ENCODE measurements at regions not wholly inside any gene's neighbourhood (a gene's known extent, or its start where the extent isn't known, plus 50 kb on each side); places are given as distances from the start of the nearest gene placed in this dataset.
"Not testable (repeated sequence)": the region's sequence is repeated elsewhere in the genome, so short reads cannot be mapped to it uniquely, and the experiment has no call there.

- Histone ChIP-seq H3K36me3 (no peaks in the 10 kb centered on the region), H3K27ac (no peak overlapping the region), H3K27me3 (no peaks in the 10 kb centered on the region), H3K4me1 (no peaks in the 10 kb centered on the region), H3K9me3 (no peaks in the 10 kb centered on the region), H3K4me3 (no peak overlapping the region)
- DNase-seq (no peak), ATAC-seq (no peak)
- intact Hi-C loops (cut with DNase I) = no loop called here
- TF ChIP-seq CTCF (IDR thresholded peaks at IDR 0.05) = no peak
Measured at GRCh38 chr3:59240666-59241255, 190.9 kb upstream of the CFAP20DC start.

- H3K27me3 ChIP-seq = no peaks in the 10 kb centered on the region
- H3K36me3 ChIP-seq = no peaks in the 10 kb centered on the region
- H3K4me1 ChIP-seq = no peaks in the 10 kb centered on the region
- no peaks in the 10 kb centered on the region for H3K9me3 ChIP-seq
- intact Hi-C loops (cut with DNase I) = no loop called here
- no peak overlapping the region for H3K4me3 ChIP-seq
- no peak overlapping the region for H3K27ac ChIP-seq
- ATAC-seq = no peak
- no peak for TF ChIP-seq CTCF (IDR thresholded peaks at IDR 0.05)
- no peak for DNase-seq
Measured at GRCh38 chr3:59237121-59237520, 187.3 kb upstream of the CFAP20DC start.

- H3K4me1 ChIP-seq = no peaks in the 10 kb centered on the region
- H3K4me3 ChIP-seq = no peak overlapping the region
- H3K9me3 ChIP-seq = peaks cover 0 to 11% of the 10 kb centered on the region in 2 donors
- no peak for TF ChIP-seq CTCF (IDR thresholded peaks at IDR 0.05)
- no peak for DNase-seq
- no peaks in the 10 kb centered on the region for H3K27me3 ChIP-seq
- no peak for ATAC-seq
- intact Hi-C loops (cut with DNase I) = no loop called here
- H3K36me3 ChIP-seq = no peaks in the 10 kb centered on the region
- H3K27ac ChIP-seq = peak overlapping the region in 1 of 2 donors; percentile 65
Measured at GRCh38 chr3:59235634-59236012, 185.8 kb upstream of the CFAP20DC start.

- Histone ChIP-seq H3K4me3 (no peak overlapping the region), H3K9me3 (peaks cover 0 to 16% of the 10 kb centered on the region in 2 donors), H3K27ac (peak overlapping the region in 1 of 2 donors; percentile 65), H3K4me1 (no peaks in the 10 kb centered on the region), H3K36me3 (no peaks in the 10 kb centered on the region), H3K27me3 (no peaks in the 10 kb centered on the region)
- ATAC-seq (no peak), DNase-seq (no peak)
- TF ChIP-seq CTCF (IDR thresholded peaks at IDR 0.05) = no peak
- intact Hi-C loops (cut with DNase I) = no loop called here
Measured at GRCh38 chr3:59234884-59235633, 185.2 kb upstream of the CFAP20DC start.

- H3K4me3 ChIP-seq; H3K27ac ChIP-seq; H3K4me1 ChIP-seq; DNase-seq; H3K27me3 ChIP-seq; ATAC-seq; H3K36me3 ChIP-seq; intact Hi-C loops (cut with DNase I): not testable (repeated sequence)
- H3K9me3 ChIP-seq = peaks cover 0 to 24% of the 10 kb centered on the region in 2 donors
Measured at GRCh38 chr3:59230379-59230778, 180.6 kb upstream of the CFAP20DC start.
